Endothelial cell of umbilical vein (primary cell): ENCODE measurements at regions not wholly inside any gene's neighbourhood (a gene's known extent, or its start where the extent isn't known, plus 50 kb on each side); places are given as distances from the start of the nearest gene placed in this dataset.
"Not testable (repeated sequence)": the region's sequence is repeated elsewhere in the genome, so short reads cannot be mapped to it uniquely, and the experiment has no call there.

Experiments
- BruUV-seq: library from RNA; stranded (reverse); fragments of 400-500 nt; replicated peaks from 2 replicates; lab custom pipeline; 2021; lab: Mats Ljungman, UMichigan
- CTCF ChIA-PET: fragments of 300-600, 350-600 bp; sonication (Branson Sonifier 250); formaldehyde crosslinking; loops from one replicate; lab custom pipeline; 2021; ENCODE audit warnings: antibody characterized with exemption, inconsistent platforms; lab: Charles Lee
- POLR2A ChIA-PET: fragments of 300-600, 350-600 bp; sonication (Branson Sonifier 250); formaldehyde crosslinking; loops from one replicate; lab custom pipeline; 2021; ENCODE audit warnings: antibody characterized with exemption, inconsistent platforms; lab: Charles Lee
- DNase-seq: peaks from one replicate; pipeline ENCODE4 v3.0.0-alpha.2; 2011; ENCODE audit warnings: low read depth, low spot score
- FAIRE-seq: peaks from 2 replicates; lab custom pipeline; 2011; peaks lifted over from hg19 to GRCh38; lab: Jason Lieb, UNC
- H2AFZ ChIP-seq: 2 replicates; pipeline ENCODE4 v1.6.0; 2012; ENCODE audit warnings: low read depth, low read length, control low read depth, inconsistent platforms
- H3K27ac ChIP-seq: 2 replicates; pipeline ENCODE4 v1.5.1; 2011; ENCODE audit warnings: low read depth, mild to moderate bottlenecking, control low read depth, low read length, moderate library complexity; ENCODE audit not compliant: insufficient read depth
- H3K27me3 ChIP-seq, 2 experiments: 2 replicates each; pipeline versions ENCODE4 v1.6.0 to v1.6.1; 2011; ENCODE audit warnings: low read length in 2 of 2, mixed read lengths in 1 of 2; ENCODE audit not compliant: control insufficient read depth in 2 of 2, insufficient read depth in 2 of 2
- H3K36me3 ChIP-seq, 2 experiments: 2 replicates in 1 of 2; 3 replicates in 1 of 2; pipeline ENCODE4 v1.5.1; 2011; ENCODE audit warnings: low read length in 2 of 2, mild to moderate bottlenecking in 1 of 2, moderate library complexity in 1 of 2; ENCODE audit not compliant: control insufficient read depth in 2 of 2, insufficient read depth in 2 of 2; ENCODE audit errors: extremely low read depth in 1 of 2
- H3K4me1 ChIP-seq: 3 replicates; pipeline ENCODE4 v1.5.1; 2011; ENCODE audit warnings: mild to moderate bottlenecking, low read length; ENCODE audit not compliant: control insufficient read depth, insufficient read depth; ENCODE audit errors: extremely low read depth
- H3K4me2 ChIP-seq: 2 replicates; pipeline ENCODE4 v1.6.1; 2011; ENCODE audit warnings: low read length, control low read depth, mixed read lengths; ENCODE audit not compliant: insufficient read depth
- H3K4me3 ChIP-seq, 3 experiments: fragments of 200-600 bp in 1 of 3; sonication (generic), shearing (Covaris generic) in 1 of 3; replicated peaks in 1 of 3; 2 replicates each; pipeline ENCODE4 v1.5.1; 2011 to 2016; ENCODE audit warnings: control low read depth in 3 of 3, low read length in 3 of 3, mild to moderate bottlenecking in 2 of 3, inconsistent platforms in 1 of 3, low read depth in 1 of 3, moderate library complexity in 1 of 3; ENCODE audit not compliant: insufficient read depth in 1 of 3
- H3K79me2 ChIP-seq: 2 replicates; pipeline ENCODE4 v1.6.0; 2012; ENCODE audit warnings: low read length, inconsistent platforms; ENCODE audit not compliant: control insufficient read depth, insufficient read depth
- H3K9ac ChIP-seq: replicated peaks from 2 replicates; pipeline ENCODE3; 2011; ENCODE audit warnings: low read length, control low read depth; ENCODE audit not compliant: insufficient read depth; ENCODE audit errors: extremely low read depth
- H3K9me1 ChIP-seq: replicated peaks from 3 replicates; pipeline ENCODE4 v1.6.0; 2011; ENCODE audit warnings: mild to moderate bottlenecking, low read length; ENCODE audit not compliant: control insufficient read depth, insufficient read depth; ENCODE audit errors: extremely low read depth
- H3K9me3 ChIP-seq: replicated peaks from 2 replicates; pipeline ENCODE4 v1.5.1; 2012; ENCODE audit warnings: low read length, inconsistent platforms; ENCODE audit not compliant: control insufficient read depth, insufficient read depth
- H4K20me1 ChIP-seq: replicated peaks from 2 replicates; pipeline ENCODE3; 2011; ENCODE audit warnings: mild to moderate bottlenecking, low read length; ENCODE audit not compliant: control insufficient read depth, insufficient read depth; ENCODE audit errors: extremely low read depth
- MYC ChIP-seq: IDR thresholded peaks from one replicate; pipeline ENCODE4 v1.6.1; 2011; ENCODE audit warnings: mild to moderate bottlenecking, low read depth, low read length
- POLR2A ChIP-seq: IDR thresholded peaks from 2 replicates; pipeline ENCODE4 v1.6.1; 2012; ENCODE audit warnings: low read depth, mild to moderate bottlenecking, control low read depth, low read length
- dilution Hi-C: fragments of 300-500 bp; cut with MboI; formaldehyde crosslinking; loops from one replicate; pipeline ENCODE4 v1.15.0; 2019; ENCODE audit warnings: low sequenced_read_pairs; ENCODE audit not compliant: extremely low pct_ligation_motif_present
- intact Hi-C: fragments of 100-400 bp; cut with micrococcal nuclease; formaldehyde crosslinking; loops from one replicate; pipeline ENCODE4 v1.10.0; 2022
- TF ChIP-seq, protein P1 (sequence below): IDR thresholded peaks from 2 replicates; pipeline ENCODE4 v1.6.1; 2011; ENCODE audit not compliant: insufficient read depth, insufficient read length
- TF ChIP-seq, protein P2 (sequence below), 2 donors: IDR thresholded peaks; 1 replicate in 1 of 2; 2 replicates in 1 of 2; pipeline ENCODE4 v1.5.1; 2011; ENCODE audit warnings: low read length in 2 of 2, mild to moderate bottlenecking in 2 of 2, moderate library complexity in 2 of 2, control low read depth in 1 of 2, inconsistent platforms in 1 of 2, low read depth in 1 of 2; ENCODE audit not compliant: insufficient read depth in 1 of 2; ENCODE audit errors: extremely low read depth in 1 of 2

DNA sequence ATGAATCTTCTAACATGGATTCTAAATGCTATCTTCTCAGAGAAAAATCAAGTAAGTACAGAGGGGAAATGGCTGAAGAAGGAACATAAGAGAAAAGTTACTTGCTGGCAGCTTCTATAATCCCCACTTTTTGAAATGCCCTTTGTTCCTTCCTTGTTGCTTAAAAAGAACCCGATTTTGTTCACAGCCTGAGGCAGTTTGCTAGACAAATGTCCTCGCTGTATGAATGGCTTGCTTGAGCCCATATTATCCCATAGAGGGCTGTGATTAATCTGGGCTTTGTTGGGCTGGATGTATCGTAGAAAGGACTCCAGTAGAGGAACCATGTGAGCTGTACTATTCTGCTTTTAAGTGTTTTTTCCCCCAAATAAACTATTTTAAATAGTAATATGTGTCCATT, 134.3 kb upstream of the FGF13 start:
- Histone ChIP-seq H3K27me3 (no peaks in the 10 kb centered on the region), H3K9me3 (no peaks in the 10 kb centered on the region), H3K9ac (no peak overlapping the region), H2AFZ (no peak overlapping the region), H3K4me2 (no peak overlapping the region), H3K27ac (no peak overlapping the region), H3K4me1 (no peaks in the 10 kb centered on the region), H4K20me1 (no peaks in the 10 kb centered on the region), H3K4me3 (no peak overlapping the region), H3K79me2 (no peaks in the 10 kb centered on the region), H3K36me3 (no peaks in the 10 kb centered on the region), H3K9me1 (no peaks in the 10 kb centered on the region)
- FAIRE-seq (no peak), DNase-seq (no peak)
- POLR2A ChIA-PET = no interaction called here
- TF ChIP-seq, protein P1, sequence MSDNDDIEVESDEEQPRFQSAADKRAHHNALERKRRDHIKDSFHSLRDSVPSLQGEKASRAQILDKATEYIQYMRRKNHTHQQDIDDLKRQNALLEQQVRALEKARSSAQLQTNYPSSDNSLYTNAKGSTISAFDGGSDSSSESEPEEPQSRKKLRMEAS = no peak
- TF ChIP-seq POLR2A = no peak
- TF ChIP-seq MYC = no peak
- TF ChIP-seq, protein P2, sequence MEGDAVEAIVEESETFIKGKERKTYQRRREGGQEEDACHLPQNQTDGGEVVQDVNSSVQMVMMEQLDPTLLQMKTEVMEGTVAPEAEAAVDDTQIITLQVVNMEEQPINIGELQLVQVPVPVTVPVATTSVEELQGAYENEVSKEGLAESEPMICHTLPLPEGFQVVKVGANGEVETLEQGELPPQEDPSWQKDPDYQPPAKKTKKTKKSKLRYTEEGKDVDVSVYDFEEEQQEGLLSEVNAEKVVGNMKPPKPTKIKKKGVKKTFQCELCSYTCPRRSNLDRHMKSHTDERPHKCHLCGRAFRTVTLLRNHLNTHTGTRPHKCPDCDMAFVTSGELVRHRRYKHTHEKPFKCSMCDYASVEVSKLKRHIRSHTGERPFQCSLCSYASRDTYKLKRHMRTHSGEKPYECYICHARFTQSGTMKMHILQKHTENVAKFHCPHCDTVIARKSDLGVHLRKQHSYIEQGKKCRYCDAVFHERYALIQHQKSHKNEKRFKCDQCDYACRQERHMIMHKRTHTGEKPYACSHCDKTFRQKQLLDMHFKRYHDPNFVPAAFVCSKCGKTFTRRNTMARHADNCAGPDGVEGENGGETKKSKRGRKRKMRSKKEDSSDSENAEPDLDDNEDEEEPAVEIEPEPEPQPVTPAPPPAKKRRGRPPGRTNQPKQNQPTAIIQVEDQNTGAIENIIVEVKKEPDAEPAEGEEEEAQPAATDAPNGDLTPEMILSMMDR (IDR thresholded peaks at IDR 0.05; ENCODE audit: extremely low read depth in 1 of 2, insufficient read depth in 1 of 2, low read depth in 1 of 2, low read length in 2 of 2) = no peak
- CTCF ChIA-PET = no interaction called here
- dilution Hi-C loops (no loop called here), intact Hi-C loops (no loop called here)
- BruUV-seq = no TSS peak

DNA sequence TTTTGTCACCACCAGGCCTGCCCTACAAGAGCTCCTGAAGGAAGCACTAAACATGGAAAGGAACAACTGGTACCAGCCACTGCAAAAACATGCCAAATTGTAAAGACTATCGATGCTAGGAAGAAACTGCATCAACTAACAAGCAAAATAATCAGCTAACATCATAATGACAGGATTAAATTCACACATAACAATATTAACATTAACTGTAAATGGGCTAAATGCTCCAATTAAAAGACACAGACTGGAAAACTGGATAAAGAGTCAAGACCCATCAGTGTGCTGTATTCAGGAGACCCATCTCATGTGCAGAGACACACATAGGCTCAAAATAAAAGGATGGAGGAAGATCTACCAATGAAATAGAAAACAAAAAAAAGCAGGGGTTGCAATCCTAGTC, 95.9 kb upstream of the FGF13 start:
- CTCF ChIA-PET, H3K4me1 ChIP-seq, H3K27me3 ChIP-seq, H3K27ac ChIP-seq, H3K9me1 ChIP-seq, H2AFZ ChIP-seq, H3K36me3 ChIP-seq, H3K4me2 ChIP-seq, BruUV-seq, POLR2A ChIA-PET, H4K20me1 ChIP-seq, FAIRE-seq, H3K9me3 ChIP-seq, H3K79me2 ChIP-seq, H3K4me3 ChIP-seq, H3K9ac ChIP-seq, intact Hi-C loops, dilution Hi-C loops, DNase-seq: not testable (repeated sequence)
